ENCODE measurements at regions not wholly inside any gene's neighbourhood (a gene's known extent, or its start where the extent isn't known, plus 50 kb on each side); places are given as distances from the start of the nearest gene placed in this dataset.
A peak's percentile ranks its signal among the peaks of the same experiment; 100 is the strongest.

- no peaks in the 10 kb centered on the region for H3K9me3 ChIP-seq
- DNase-seq (no peak), ATAC-seq (peak in 1 of 4 donors; percentile 25)
- no peaks in the 10 kb centered on the region for H3K36me3 ChIP-seq (ENCODE audit: insufficient read depth in 1 of 2, low read depth in 1 of 2)
- H3K27me3 ChIP-seq (ENCODE audit: insufficient read depth in 3 of 3, low read length in 2 of 3) = no peaks in the 10 kb centered on the region
- H3K4me1 ChIP-seq = peaks cover 9% of the 10 kb centered on the region
- no peak overlapping the region for H3K27ac ChIP-seq
- WGBS, 3 donors = 42 to 59% (median 47%) methylated on average over 2 of the region's 2 CpGs
- TF ChIP-seq CTCF (IDR thresholded peaks at IDR 0.05) = no peak
- intact Hi-C loops (cut with DNase I) = loop anchor here in 1 of 2 donors (5.0 to 10.0 kb wide), 2 partner anchors 177 to 410 kb away; no protein-coding TSS in a partner anchor
- no peak overlapping the region for H3K4me3 ChIP-seq
Observed at GRCh38 chr7:106464651-106465050, 179.9 kb upstream of the NAMPT start.

GRCh38 chr7:106463851-106464611 is 179.2 kb upstream of the NAMPT start:
- DNase-seq (no peak), ATAC-seq (no peak)
- H3K4me1 ChIP-seq = peaks cover 9% of the 10 kb centered on the region
- H3K9me3 ChIP-seq = no peaks in the 10 kb centered on the region
- no peaks in the 10 kb centered on the region for H3K36me3 ChIP-seq (ENCODE audit: insufficient read depth in 1 of 2, low read depth in 1 of 2)
- H3K27me3 ChIP-seq (ENCODE audit: insufficient read depth in 3 of 3, low read length in 2 of 3) = no peaks in the 10 kb centered on the region
- H3K27ac ChIP-seq = no peak overlapping the region
- WGBS, 3 donors = 76 to 81% (median 77%) methylated on average over 2 of the region's 2 CpGs
- TF ChIP-seq CTCF (IDR thresholded peaks at IDR 0.05) = no peak
- H3K4me3 ChIP-seq = no peak overlapping the region
- intact Hi-C loops (cut with DNase I) = loop anchor here in 1 of 2 donors (5.0 to 10.0 kb wide), 2 partner anchors 177 to 409 kb away; no protein-coding TSS in a partner anchor

GRCh38 chr7:106462914-106463482 is 178.2 kb upstream of the NAMPT start:
- no peaks in the 10 kb centered on the region for H3K36me3 ChIP-seq (ENCODE audit: insufficient read depth in 1 of 2, low read depth in 1 of 2)
- H3K27ac ChIP-seq = no peak overlapping the region
- 53 to 63% (median 55%) methylated on average over 3 of the region's 3 CpGs for WGBS, 3 donors
- no peak for ATAC-seq
- no peaks in the 10 kb centered on the region for H3K9me3 ChIP-seq
- intact Hi-C loops (cut with DNase I) = loop anchor here in 1 of 2 donors (1.0 to 10.0 kb wide), 3 partner anchors 176 to 408 kb away; no protein-coding TSS in a partner anchor
- TF ChIP-seq CTCF (IDR thresholded peaks at IDR 0.05) = no peak
- no peak overlapping the region for H3K4me3 ChIP-seq
- no peaks in the 10 kb centered on the region for H3K27me3 ChIP-seq (ENCODE audit: insufficient read depth in 3 of 3, low read length in 2 of 3)
- DNase-seq = no peak
- peaks cover 9% of the 10 kb centered on the region for H3K4me1 ChIP-seq

- ATAC-seq (peak in 3 of 4 donors; percentile 43 to 75 (median 49)), DNase-seq (no peak)
- intact Hi-C loops (cut with DNase I) = loop anchor here in 1 of 2 donors (1.0 to 10.0 kb wide), 3 partner anchors 175 to 408 kb away; no protein-coding TSS in a partner anchor
- Histone ChIP-seq H3K4me3 (no peak overlapping the region), H3K36me3 (ENCODE audit: insufficient read depth in 1 of 2, low read depth in 1 of 2) (no peaks in the 10 kb centered on the region), H3K27me3 (ENCODE audit: insufficient read depth in 3 of 3, low read length in 2 of 3) (no peaks in the 10 kb centered on the region), H3K4me1 (peaks cover 9% of the 10 kb centered on the region), H3K27ac (no peak overlapping the region), H3K9me3 (no peaks in the 10 kb centered on the region)
- TF ChIP-seq CTCF (IDR thresholded peaks at IDR 0.05) = peak; percentile 67
- 48 to 52% (median 48%) methylated on average over 4 of the region's 4 CpGs for WGBS, 3 donors
Observed at GRCh38 chr7:106462365-106462859, 177.6 kb upstream of the NAMPT start.
